HCT116 (cell line): ENCODE measurements at regions not wholly inside any gene's neighbourhood (a gene's known extent, or its start where the extent isn't known, plus 50 kb on each side); places are given as distances from the start of the nearest gene placed in this dataset.

Source experiments
- ATAC-seq: fragments of 200-7000 bp; cut with Tn5 transposase; 2 replicates; pipeline ENCODE4 v1.9.1; 2020; ENCODE audit warnings: mild to moderate bottlenecking, moderate library complexity
- BruUV-seq: library from RNA; stranded (reverse); fragments of 400-500 nt; replicated peaks from 2 replicates; lab custom pipeline; 2021; lab: Mats Ljungman, UMichigan
- CTCF ChIA-PET: fragments of 300-600 bp; sonication (Branson Sonifier 250); formaldehyde crosslinking; loops from one replicate; lab custom pipeline; 2021; ENCODE audit warnings: antibody characterized with exemption; lab: Charles Lee
- POLR2A ChIA-PET: fragments of 300-600, 350-600 bp; sonication (Branson Sonifier 250); formaldehyde crosslinking; loops from one replicate; lab custom pipeline; 2021; ENCODE audit warnings: antibody characterized with exemption; lab: Charles Lee
- RAD21 ChIA-PET, 2 experiments: fragments of 300-600 bp; sonication (Branson Sonifier 250); formaldehyde crosslinking; loops; one replicate each; lab custom pipeline; 2023; ENCODE audit warnings: low total read pairs in 2 of 2; ENCODE audit not compliant: uncharacterized antibody in 2 of 2, unreplicated experiment in 2 of 2, low non-redundant PET in 1 of 2; lab: Charles Lee
- DNase-seq: peaks from one replicate; pipeline ENCODE4 v3.0.0-alpha.2; 2010; ENCODE audit warnings: low read depth, low spot score
- H2AFZ ChIP-seq: fragments of 200-600 bp; shearing (Covaris generic), sonication (generic); 2 replicates; pipeline ENCODE4 v1.6.1; 2017; ENCODE audit warnings: low read depth, mixed run types, mixed read lengths, antibody characterized with exemption, low read length; ENCODE audit not compliant: poor library complexity, severe bottlenecking
- H3K27ac ChIP-seq: 2 replicates; pipeline ENCODE4 v1.5.1; 2012; ENCODE audit warnings: low read depth, low read length
- H3K27me3 ChIP-seq: fragments of 200-600 bp; sonication (generic); 2 replicates; pipeline ENCODE4 v1.6.1; 2016; ENCODE audit warnings: mixed run types, low read length, mixed read lengths; ENCODE audit not compliant: insufficient read depth
- H3K36me3 ChIP-seq, 2 experiments: fragments of 200-500 bp in 1 of 2; fragments of 200-600 bp in 1 of 2; sonication (Bioruptor generic) in 1 of 2; sonication (generic) in 1 of 2; 2 replicates each; pipeline versions ENCODE4 v1.5.1 to v1.6.1; 2014 to 2016; ENCODE audit warnings: low read length in 2 of 2, inconsistent platforms in 1 of 2, mixed read lengths in 1 of 2, mixed run types in 1 of 2; ENCODE audit not compliant: insufficient read depth in 2 of 2, control insufficient read depth in 1 of 2
- H3K4me1 ChIP-seq, 2 experiments: fragments of 200-600 bp in 1 of 2; sonication (generic) in 1 of 2; 2 replicates each; pipeline versions ENCODE4 v1.5.1 to v1.6.1; 2012 to 2017; ENCODE audit warnings: low read length in 2 of 2, inconsistent platforms in 1 of 2, mild to moderate bottlenecking in 1 of 2, mixed read lengths in 1 of 2, mixed run types in 1 of 2, moderate library complexity in 1 of 2; ENCODE audit not compliant: insufficient read depth in 2 of 2, control insufficient read depth in 1 of 2
- H3K4me2 ChIP-seq: fragments of 200-600 bp; sonication (generic); 2 replicates; pipeline ENCODE4 v1.6.1; 2017; ENCODE audit warnings: mixed run types, low read length, mixed read lengths
- H3K4me3 ChIP-seq, 2 experiments: fragments of 200-600 bp in 1 of 2; sonication (generic) in 1 of 2; replicated peaks in 1 of 2; 2 replicates each; pipeline ENCODE4 v1.5.1; 2011 to 2016; ENCODE audit warnings: low read length in 2 of 2, control low read depth in 1 of 2, low read depth in 1 of 2, mild to moderate bottlenecking in 1 of 2, mixed read lengths in 1 of 2, mixed run types in 1 of 2
- H3K79me2 ChIP-seq: fragments of 200-600 bp; sonication (generic); 2 replicates; pipeline ENCODE4 v1.6.1; 2017; ENCODE audit warnings: mild to moderate bottlenecking, mixed run types, low read length, moderate library complexity, mixed read lengths; ENCODE audit not compliant: insufficient read depth
- H3K9ac ChIP-seq: fragments of 200-600 bp; sonication (generic); 2 replicates; pipeline ENCODE4 v1.6.1; 2016; ENCODE audit warnings: low read length, mixed read lengths
- H3K9me2 ChIP-seq: fragments of 200-600 bp; sonication (generic), shearing (Covaris generic); 2 replicates; pipeline ENCODE4 v1.6.1; 2017; ENCODE audit warnings: mixed run types, mild to moderate bottlenecking, moderate library complexity; ENCODE audit not compliant: insufficient read depth
- H3K9me3 ChIP-seq, 2 experiments: fragments of 200-500 bp in 1 of 2; fragments of 200-600 bp in 1 of 2; sonication (Bioruptor generic) in 1 of 2; sonication (generic) in 1 of 2; 2 replicates each; pipeline ENCODE4 v1.6.1; 2014 to 2017; ENCODE audit warnings: low read length in 2 of 2, mixed read lengths in 2 of 2, inconsistent platforms in 1 of 2, low read depth in 1 of 2, mild to moderate bottlenecking in 1 of 2, mixed run types in 1 of 2, moderate library complexity in 1 of 2; ENCODE audit not compliant: control insufficient read depth in 1 of 2, insufficient read depth in 1 of 2
- H4K20me1 ChIP-seq: fragments of 200-600 bp; sonication (generic), shearing (Covaris generic); 2 replicates; pipeline ENCODE4 v1.6.1; 2017; ENCODE audit warnings: mixed run types, mild to moderate bottlenecking, moderate library complexity; ENCODE audit not compliant: insufficient read depth
- CEBPB ChIP-seq: IDR thresholded peaks from 2 replicates; pipeline ENCODE4 v1.6.1; 2012; ENCODE audit warnings: low read depth
- EGR1 ChIP-seq: IDR thresholded peaks from 2 replicates; pipeline ENCODE4 v1.6.1; 2012; ENCODE audit warnings: low read depth
- ELF1 ChIP-seq: IDR thresholded peaks from 2 replicates; pipeline ENCODE4 v1.6.1; 2012; ENCODE audit warnings: low read depth, borderline replicate concordance
- FOSL1 ChIP-seq: IDR thresholded peaks from 2 replicates; pipeline ENCODE4 v1.6.1; 2012; ENCODE audit warnings: low read depth
- JUND ChIP-seq: IDR thresholded peaks from 2 replicates; pipeline ENCODE4 v1.6.1; 2012
- POLR2A ChIP-seq: IDR thresholded peaks from 2 replicates; pipeline ENCODE4 v1.7.0; 2011; ENCODE audit warnings: borderline replicate concordance; ENCODE audit not compliant: insufficient read depth, insufficient read length; ENCODE audit errors: extremely low read depth
- RAD21 ChIP-seq: IDR thresholded peaks from 2 replicates; pipeline ENCODE4 v1.6.1; 2012; ENCODE audit warnings: low read depth, mild to moderate bottlenecking
- REST ChIP-seq: IDR thresholded peaks from 2 replicates; pipeline ENCODE4 v1.6.1; 2012; ENCODE audit warnings: low read depth
- SRF ChIP-seq: IDR thresholded peaks from 2 replicates; pipeline ENCODE4 v1.6.1; 2012; ENCODE audit warnings: low read depth
- TCF7L2 ChIP-seq: IDR thresholded peaks from 2 replicates; pipeline ENCODE4 v1.7.0; 2011; ENCODE audit warnings: borderline replicate concordance, inconsistent platforms; ENCODE audit not compliant: insufficient read depth, insufficient read length; ENCODE audit errors: extremely low read depth
- YY1 ChIP-seq: IDR thresholded peaks from 2 replicates; pipeline ENCODE4 v1.6.1; 2011; ENCODE audit warnings: low read length, low read depth, moderate library complexity, mild to moderate bottlenecking; ENCODE audit not compliant: insufficient replicate concordance; ENCODE audit errors: extremely low read depth
- ZBTB33 ChIP-seq: IDR thresholded peaks from 2 replicates; pipeline ENCODE4 v1.6.1; 2011; ENCODE audit warnings: mild to moderate bottlenecking, low read length, moderate library complexity; ENCODE audit not compliant: insufficient replicate concordance; ENCODE audit errors: extremely low read depth
- intact Hi-C: fragments of 100-400 bp; cut with micrococcal nuclease; formaldehyde crosslinking; loops from 2 replicates; pipeline ENCODE4 v1.10.0; 2022

- no peak for ATAC-seq
- no peak overlapping the region for H2AFZ ChIP-seq
- ChIA-PET POLR2A (no interaction called here), CTCF (no interaction called here), RAD21 (no interaction called here)
- no peaks in the 10 kb centered on the region for H4K20me1 ChIP-seq
- no peak overlapping the region for H3K27ac ChIP-seq
- H3K4me1 ChIP-seq: no peaks in the 10 kb centered on the region
- DNase-seq: no peak
- H3K27me3 ChIP-seq: no peaks in the 10 kb centered on the region
- intact Hi-C loops: no loop called here
- no peak overlapping the region for H3K9ac ChIP-seq
- H3K9me2 ChIP-seq: no peaks in the 10 kb centered on the region
- no peaks in the 10 kb centered on the region for H3K36me3 ChIP-seq
- no peaks in the 10 kb centered on the region for H3K9me3 ChIP-seq
- TF ChIP-seq JUND: no peak
- BruUV-seq: no TSS peak
- H3K79me2 ChIP-seq: no peaks in the 10 kb centered on the region
- no peak overlapping the region for H3K4me2 ChIP-seq
- H3K4me3 ChIP-seq: no peak overlapping the region
Measured at GRCh38 chr6:145227593-145227992, 507.7 kb downstream of the EPM2A start.

DNA sequence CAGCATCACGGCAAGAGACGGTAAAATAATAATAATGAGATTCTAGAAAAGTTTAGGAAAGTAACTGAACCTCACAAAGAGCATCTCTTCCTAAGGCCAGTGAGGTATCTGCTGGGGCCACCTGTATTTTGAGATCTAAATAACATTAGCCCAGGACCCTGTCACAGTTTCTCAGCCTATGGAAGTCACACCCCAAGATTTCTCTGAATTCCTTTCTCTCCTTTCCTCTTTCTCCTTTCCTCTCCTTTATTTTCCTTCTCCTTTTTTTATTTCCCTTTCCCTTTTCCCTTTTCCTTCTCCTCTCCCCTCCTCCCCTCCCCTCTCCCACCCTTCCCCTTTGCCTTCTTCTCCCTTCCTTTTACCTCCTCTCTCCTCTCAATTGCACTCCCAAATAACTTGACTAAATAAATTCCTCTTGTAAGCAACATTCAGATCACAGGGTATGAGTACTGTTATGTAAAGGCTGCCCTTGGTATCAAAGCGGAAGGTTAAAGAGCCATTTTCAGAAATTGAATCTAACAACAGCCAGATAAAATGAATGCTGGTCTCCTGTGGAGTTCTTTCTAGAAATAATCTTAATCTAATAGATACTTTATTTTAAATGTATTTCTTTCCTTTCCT, 506.2 kb downstream of the EPM2A start:
- CTCF ChIA-PET: no interaction called here
- H3K9ac ChIP-seq: no peak overlapping the region
- RAD21 ChIA-PET: no interaction called here
- ATAC-seq (no peak), DNase-seq (no peak)
- TF ChIP-seq TCF7L2: no peak
- TF ChIP-seq ZBTB33: no peak
- no peak for TF ChIP-seq POLR2A
- no peak for TF ChIP-seq CEBPB
- no peak for TF ChIP-seq SRF
- no peak for TF ChIP-seq YY1
- no peak for TF ChIP-seq EGR1
- TF ChIP-seq FOSL1: no peak
- no peak for TF ChIP-seq ELF1
- no peak for TF ChIP-seq REST
- TF ChIP-seq RAD21: no peak
- H4K20me1 ChIP-seq: no peaks in the 10 kb centered on the region
- intact Hi-C loops: no loop called here
- no peaks in the 10 kb centered on the region for H3K4me1 ChIP-seq
- no peaks in the 10 kb centered on the region for H3K9me2 ChIP-seq
- H3K9me3 ChIP-seq: no peaks in the 10 kb centered on the region
- no TSS peak for BruUV-seq
- H2AFZ ChIP-seq: no peak overlapping the region
- H3K36me3 ChIP-seq: no peaks in the 10 kb centered on the region
- no peak overlapping the region for H3K4me2 ChIP-seq
- H3K79me2 ChIP-seq: no peaks in the 10 kb centered on the region
- H3K27ac ChIP-seq: no peak overlapping the region
- H3K27me3 ChIP-seq: no peaks in the 10 kb centered on the region
- POLR2A ChIA-PET: no interaction called here
- H3K4me3 ChIP-seq: no peak overlapping the region
